ENCODE measurements at regions not wholly inside any gene's neighbourhood (a gene's known extent, or its start where the extent isn't known, plus 50 kb on each side); places are given as distances from the start of the nearest gene placed in this dataset.
A peak's percentile ranks its signal among the peaks of the same experiment; 100 is the strongest.

DNA sequence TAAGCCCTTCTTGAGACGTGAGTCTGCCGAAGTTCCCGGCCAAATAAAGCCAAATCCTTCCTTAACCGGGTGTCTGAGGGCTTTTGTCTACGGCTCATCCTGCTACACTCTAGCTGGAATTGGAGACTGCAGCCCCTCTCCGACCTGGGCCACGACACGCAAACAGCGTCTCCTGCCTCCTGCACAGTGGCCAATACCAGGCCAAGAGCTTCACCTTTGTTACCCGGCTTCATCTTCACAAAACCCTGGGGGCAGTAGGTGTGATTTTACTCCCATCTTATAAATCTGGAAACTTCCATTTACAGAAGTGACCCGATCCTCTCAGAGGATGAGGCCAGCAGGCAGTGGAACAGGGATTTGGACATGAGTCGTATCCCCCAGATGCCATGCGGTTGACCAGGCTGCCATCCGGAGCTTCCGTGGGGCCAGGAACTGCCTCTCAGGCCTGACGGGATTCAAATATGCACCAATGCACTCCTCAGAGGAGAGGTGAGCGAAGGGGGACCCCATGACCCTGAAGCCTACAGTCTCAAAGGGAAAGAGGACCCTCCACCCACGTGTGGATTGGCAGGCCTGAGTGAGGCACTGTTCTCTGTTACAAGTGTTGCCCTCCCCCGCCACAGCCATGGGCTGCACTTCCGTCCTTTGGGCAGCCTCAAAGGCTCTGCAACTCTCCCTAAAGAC, 53.2 kb upstream of the KLF13 start:
- H3K27me3 ChIP-seq, result no peaks in the 10 kb centered on the region
- no peak overlapping the region for H3K4me3 ChIP-seq
- DNase-seq (peak in 1 of 3 donors; percentile 44), ATAC-seq (no peak)
- no peaks in the 10 kb centered on the region for H3K4me1 ChIP-seq
- WGBS (ENCODE audit: insufficient coverage, low coverage, low lambda C conversion rate, missing lambda C conversion rate), result 78% methylated on average over 8 of the region's 20 CpGs
- H3K36me3 ChIP-seq, result no peaks in the 10 kb centered on the region
- TF ChIP-seq CTCF (IDR thresholded peaks at IDR 0.05) (no peak), POLR2A (IDR thresholded peaks at IDR 0.05) (no peak)
- no peak overlapping the region for H3K27ac ChIP-seq
- H3K9me3 ChIP-seq, result no peaks in the 10 kb centered on the region
- intact Hi-C loops (cut with DNase I), result loop anchor here in 1 of 2 donors (10.0 kb wide), 1 partner anchor 59 kb away; no protein-coding TSS in a partner anchor

DNA sequence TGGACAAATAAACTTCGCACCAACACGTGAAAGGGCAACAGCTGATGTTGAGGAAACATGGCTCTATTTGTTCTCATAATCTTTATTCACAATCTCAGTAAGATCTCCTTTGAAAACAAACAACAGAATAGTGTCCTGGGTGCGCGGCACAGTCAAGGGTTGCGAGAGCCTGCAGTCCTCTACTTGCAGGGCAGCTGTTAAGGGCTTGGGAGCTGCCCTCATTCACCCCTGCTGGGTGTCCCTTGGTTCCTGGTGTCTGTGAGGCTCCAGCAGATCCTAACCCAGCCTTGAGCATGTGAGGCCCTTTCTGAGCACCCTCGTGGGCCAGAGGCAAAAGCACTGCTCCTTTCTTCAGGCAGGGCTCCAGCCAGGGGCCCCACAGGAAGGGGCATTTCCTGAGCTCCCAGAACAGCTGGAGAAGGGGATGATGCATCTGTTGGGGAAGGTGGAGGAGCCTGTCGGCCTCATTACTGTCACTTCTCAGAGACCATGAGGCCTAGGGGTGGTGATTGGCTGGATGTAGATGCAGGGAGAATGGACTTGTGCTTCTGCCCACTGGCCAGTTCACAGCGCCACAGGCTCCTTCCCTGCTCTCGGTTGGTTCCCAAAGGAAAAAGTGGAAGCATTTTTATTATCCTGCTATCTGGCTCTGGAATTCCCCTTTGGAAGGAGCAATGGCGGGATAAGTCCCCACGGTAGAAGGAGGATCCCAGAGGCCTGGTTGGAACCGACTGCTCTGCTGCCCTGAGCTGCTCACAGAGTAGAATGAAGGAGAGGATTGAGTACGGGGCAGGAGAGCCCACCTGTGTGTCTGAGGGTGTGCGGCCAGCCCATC, 51.9 kb upstream of the KLF13 start:
- intact Hi-C loops (cut with DNase I), result loop anchor here in 1 of 2 donors (10.0 kb wide), 1 partner anchor 60 kb away; no protein-coding TSS in a partner anchor
- no peak for ATAC-seq

DNA sequence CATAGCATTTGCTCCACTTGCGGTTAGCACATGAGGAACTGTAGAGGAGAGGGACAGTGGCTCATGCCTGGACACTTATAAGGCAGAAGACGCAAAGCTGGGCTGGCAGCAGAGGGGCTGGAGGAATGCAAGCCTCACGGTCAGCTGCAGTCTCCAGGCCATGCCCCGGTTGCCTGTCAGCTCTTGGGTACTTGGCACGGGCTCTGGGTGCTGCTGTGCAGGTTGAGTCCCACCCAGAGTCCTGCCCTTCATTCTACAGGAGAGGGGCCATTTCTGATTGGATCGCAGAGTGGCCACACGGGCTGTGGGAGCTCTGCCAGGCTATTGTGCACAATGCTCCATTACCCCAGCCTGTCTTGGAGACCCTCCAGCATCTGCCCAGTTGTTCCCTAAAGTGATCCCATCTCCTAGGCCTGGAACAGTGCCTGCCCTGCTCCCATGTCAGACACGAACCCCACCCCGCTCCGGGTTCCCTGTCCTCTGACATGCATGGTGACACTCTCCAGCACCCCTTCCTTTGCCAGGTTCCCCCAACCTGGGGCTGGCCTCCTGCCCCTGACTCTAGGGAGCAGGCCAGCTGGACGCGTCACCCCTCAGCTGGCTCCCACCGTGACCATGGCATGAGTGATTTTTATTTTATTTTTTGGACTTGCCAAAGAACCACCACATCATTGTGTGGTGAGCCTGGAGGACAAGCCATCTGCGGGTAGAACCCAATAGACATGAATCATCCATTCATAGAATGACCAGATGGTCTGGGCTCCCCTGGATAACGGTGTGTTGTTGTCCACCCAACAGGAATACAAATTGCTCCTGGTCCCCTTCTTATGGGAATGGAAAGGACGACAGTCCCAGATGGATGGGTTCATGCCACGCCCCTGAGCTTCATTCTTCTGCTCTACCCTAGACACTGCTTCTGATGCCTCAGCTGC, 51.0 kb upstream of the KLF13 start:
- Histone ChIP-seq H3K4me1 (peaks cover 0 to 18% (median 9%) of the 10 kb centered on the region in 4 donors), H3K4me3 (no peak overlapping the region), H3K27ac (no peak overlapping the region), H3K27me3 (no peaks in the 10 kb centered on the region), H3K9me3 (no peaks in the 10 kb centered on the region), H3K36me3 (no peaks in the 10 kb centered on the region)
- TF ChIP-seq CTCF (IDR thresholded peaks at IDR 0.05), result no peak
- TF ChIP-seq POLR2A (IDR thresholded peaks at IDR 0.05), result no peak
- ATAC-seq (no peak), DNase-seq (peak in 1 of 3 donors; percentile 41)
- intact Hi-C loops (cut with DNase I), result loop anchor here in 1 of 2 donors (10.0 kb wide), 1 partner anchor 61 kb away; no protein-coding TSS in a partner anchor
- WGBS (ENCODE audit: insufficient coverage, low coverage, low lambda C conversion rate, missing lambda C conversion rate), result 96% methylated on average over 3 of the region's 17 CpGs

More for the DNA sequence above, 51.9 kb upstream of the KLF13 start:
- WGBS (ENCODE audit: insufficient coverage, low coverage, low lambda C conversion rate, missing lambda C conversion rate), result 87% methylated on average over 8 of the region's 14 CpGs
- Histone ChIP-seq H3K27me3 (no peaks in the 10 kb centered on the region), H3K4me1 (peaks cover 0 to 10% (median 5%) of the 10 kb centered on the region in 4 donors), H3K27ac (no peak overlapping the region), H3K36me3 (no peaks in the 10 kb centered on the region), H3K4me3 (no peak overlapping the region), H3K9me3 (no peaks in the 10 kb centered on the region)
- TF ChIP-seq POLR2A (IDR thresholded peaks at IDR 0.05) (no peak), CTCF (IDR thresholded peaks at IDR 0.05) (no peak)
- DNase-seq, result peak in 1 of 3 donors; percentile 38

Measured in right lobe of liver (tissue), 6 donors.